Common myeloid progenitor, CD34-positive (primary cell): ENCODE measurements at regions not wholly inside any gene's neighbourhood (a gene's known extent, or its start where the extent isn't known, plus 50 kb on each side); places are given as distances from the start of the nearest gene placed in this dataset.
"Not testable (repeated sequence)": the region's sequence is repeated elsewhere in the genome, so short reads cannot be mapped to it uniquely, and the experiment has no call there.

ENCODE experiments used
- CTCF ChIA-PET: fragments of 350-600 bp; sonication (Branson Sonifier 250); formaldehyde crosslinking; loops from one replicate; lab custom pipeline; 2021; ENCODE audit warnings: antibody characterized with exemption; lab: Charles Lee
- POLR2A ChIA-PET: fragments of 350-600 bp; sonication (Branson Sonifier 250); formaldehyde crosslinking; loops from one replicate; lab custom pipeline; 2021; ENCODE audit warnings: antibody characterized with exemption; lab: Charles Lee
- DNase-seq, 3 donors: peaks; one replicate each; pipeline versions ENCODE4 v3.0.0 to v3.0.0-alpha.2; 2013
- H3K27ac ChIP-seq, 2 experiments: 1 replicate in 1 of 2; 2 replicates in 1 of 2; pipeline ENCODE4 v1.7.0; 2013; ENCODE audit warnings: inconsistent platforms in 2 of 2, low read length in 2 of 2, mild to moderate bottlenecking in 2 of 2, low read depth in 1 of 2, moderate library complexity in 1 of 2; ENCODE audit not compliant: severe bottlenecking in 2 of 2, insufficient read depth in 1 of 2, poor library complexity in 1 of 2
- H3K27me3 ChIP-seq, 5 experiments: replicated peaks in 2 of 5; 1 replicate in 3 of 5; 2 replicates in 2 of 5; pipeline versions ENCODE4 v1.6.1 to v1.7.0; 2013; ENCODE audit warnings: low read length in 4 of 5, mild to moderate bottlenecking in 2 of 5, moderate library complexity in 2 of 5, inconsistent platforms in 1 of 5; ENCODE audit not compliant: insufficient read depth in 5 of 5, control insufficient read depth in 4 of 5
- H3K36me3 ChIP-seq, 4 experiments: 1 replicate in 2 of 4; 2 replicates in 2 of 4; pipeline versions ENCODE4 v1.6.1 to v1.7.0; 2013; ENCODE audit warnings: low read length in 3 of 4, control low read depth in 1 of 4, mild to moderate bottlenecking in 1 of 4; ENCODE audit not compliant: control insufficient read depth in 4 of 4, insufficient read depth in 4 of 4
- H3K4me1 ChIP-seq, 4 experiments: 1 replicate in 3 of 4; 2 replicates in 1 of 4; pipeline versions ENCODE4 v1.6.1 to v1.7.1; 2013; ENCODE audit warnings: low read length in 3 of 4, mild to moderate bottlenecking in 3 of 4, control low read depth in 1 of 4, inconsistent platforms in 1 of 4, moderate library complexity in 1 of 4; ENCODE audit not compliant: control insufficient read depth in 4 of 4, insufficient read depth in 4 of 4; ENCODE audit errors: control extremely low read depth in 1 of 4
- H3K4me3 ChIP-seq, 7 experiments: 1 replicate in 4 of 7; 2 replicates in 3 of 7; pipeline versions ENCODE4 v1.5.1 to v1.7.0; 2013; ENCODE audit warnings: mild to moderate bottlenecking in 7 of 7, low read length in 6 of 7, moderate library complexity in 6 of 7, inconsistent platforms in 2 of 7, low read depth in 2 of 7, control low read depth in 1 of 7; ENCODE audit not compliant: insufficient read depth in 4 of 7, control insufficient read depth in 1 of 7; ENCODE audit errors: extremely low read depth in 1 of 7
- H3K9me3 ChIP-seq, 5 experiments: 1 replicate in 4 of 5; 2 replicates in 1 of 5; pipeline versions ENCODE4 v1.6.1 to v1.7.1; 2013; ENCODE audit warnings: low read length in 4 of 5, mild to moderate bottlenecking in 2 of 5, inconsistent platforms in 1 of 5, low read depth in 1 of 5, moderate library complexity in 1 of 5; ENCODE audit not compliant: control insufficient read depth in 4 of 5, insufficient read depth in 2 of 5; ENCODE audit errors: control extremely low read depth in 1 of 5
- WGBS: methylation state at CpG from one replicate; pipeline ENCODE4 v1.1.5; 2013; ENCODE audit not compliant: insufficient coverage; 5-methylcytosine and 5-hydroxymethylcytosine counted together

GRCh38 chr2:111471791-111472530 is 351.2 kb downstream of the BCL2L11 start:
- H3K9me3 ChIP-seq = not testable (repeated sequence)

GRCh38 chr2:111472844-111473403 is 352.2 kb downstream of the BCL2L11 start:
- CTCF ChIA-PET, H3K4me3 ChIP-seq, H3K4me1 ChIP-seq, POLR2A ChIA-PET, H3K9me3 ChIP-seq, H3K36me3 ChIP-seq, H3K27me3 ChIP-seq, H3K27ac ChIP-seq, DNase-seq: not testable (repeated sequence)
- WGBS = 87% methylated on average over 3 of the region's 7 CpGs

More at GRCh38 chr2:111471791-111472530, 351.2 kb downstream of the BCL2L11 start:
- H3K4me1 ChIP-seq, POLR2A ChIA-PET, H3K36me3 ChIP-seq, CTCF ChIA-PET, H3K4me3 ChIP-seq, H3K27ac ChIP-seq, DNase-seq, H3K27me3 ChIP-seq: not testable (repeated sequence)
- WGBS = no CpG with 5 or more reads among the region's 9 CpGs

GRCh38 chr2:111473522-111473921 is 352.8 kb downstream of the BCL2L11 start:
- no CpG with 5 or more reads among the region's 3 CpGs for WGBS
- H3K4me3 ChIP-seq = not testable (repeated sequence)

GRCh38 chr2:111474198-111474705 is 353.5 kb downstream of the BCL2L11 start:
- H3K27ac ChIP-seq, H3K27me3 ChIP-seq, DNase-seq, H3K9me3 ChIP-seq, H3K4me3 ChIP-seq, CTCF ChIA-PET, POLR2A ChIA-PET, H3K4me1 ChIP-seq, H3K36me3 ChIP-seq: not testable (repeated sequence)
- WGBS = 92% methylated on average over 2 of the region's 8 CpGs

More at GRCh38 chr2:111473522-111473921, 352.8 kb downstream of the BCL2L11 start:
- CTCF ChIA-PET, POLR2A ChIA-PET, H3K36me3 ChIP-seq, DNase-seq, H3K27me3 ChIP-seq, H3K27ac ChIP-seq, H3K4me1 ChIP-seq, H3K9me3 ChIP-seq: not testable (repeated sequence)

GRCh38 chr2:111478335-111478734 is 357.6 kb downstream of the BCL2L11 start:
- DNase-seq, POLR2A ChIA-PET, H3K27me3 ChIP-seq, H3K36me3 ChIP-seq, H3K9me3 ChIP-seq, H3K4me3 ChIP-seq, CTCF ChIA-PET, H3K27ac ChIP-seq: not testable (repeated sequence)
- no CpG with 5 or more reads among the region's 3 CpGs for WGBS
- peaks cover 0 to 17% (median 1%) of the 10 kb centered on the region in 4 experiments for H3K4me1 ChIP-seq

- WGBS = 96% methylated on average over 3 of the region's 14 CpGs
- H3K4me1 ChIP-seq = peaks cover 0 to 17% (median 1%) of the 10 kb centered on the region in 4 experiments
- CTCF ChIA-PET, H3K9me3 ChIP-seq, H3K27ac ChIP-seq, H3K36me3 ChIP-seq, DNase-seq, H3K27me3 ChIP-seq, H3K4me3 ChIP-seq, POLR2A ChIA-PET: not testable (repeated sequence)
These were observed 358.2 kb downstream of the BCL2L11 start for GRCh38 chr2:111478871-111479318.

GRCh38 chr2:111480016-111480625 is 359.4 kb downstream of the BCL2L11 start:
- H3K36me3 ChIP-seq, DNase-seq, POLR2A ChIA-PET, H3K27me3 ChIP-seq, H3K27ac ChIP-seq, H3K4me3 ChIP-seq, H3K9me3 ChIP-seq: not testable (repeated sequence)
- CTCF ChIA-PET = interaction anchor here (1.2 kb wide), 1 partner anchor 221 kb away, joined by 3 read pairs; no protein-coding TSS in a partner anchor
- H3K4me1 ChIP-seq = peaks cover 0 to 17% (median 1%) of the 10 kb centered on the region in 4 experiments
- 96% methylated on average over 4 of the region's 10 CpGs for WGBS
